GM18907 (cell line): ENCODE measurements at regions not wholly inside any gene's neighbourhood (a gene's known extent, or its start where the extent isn't known, plus 50 kb on each side); places are given as distances from the start of the nearest gene placed in this dataset.
"Not testable (repeated sequence)": the region's sequence is repeated elsewhere in the genome, so short reads cannot be mapped to it uniquely, and the experiment has no call there.

Experiments
- ATAC-seq: cut with Tn5 transposase; IDR thresholded peaks from one replicate; pipeline ENCODE4 v1.9.1; 2021; ENCODE audit warnings: mild to moderate bottlenecking, moderate library complexity; ENCODE audit not compliant: unreplicated experiment

DNA sequence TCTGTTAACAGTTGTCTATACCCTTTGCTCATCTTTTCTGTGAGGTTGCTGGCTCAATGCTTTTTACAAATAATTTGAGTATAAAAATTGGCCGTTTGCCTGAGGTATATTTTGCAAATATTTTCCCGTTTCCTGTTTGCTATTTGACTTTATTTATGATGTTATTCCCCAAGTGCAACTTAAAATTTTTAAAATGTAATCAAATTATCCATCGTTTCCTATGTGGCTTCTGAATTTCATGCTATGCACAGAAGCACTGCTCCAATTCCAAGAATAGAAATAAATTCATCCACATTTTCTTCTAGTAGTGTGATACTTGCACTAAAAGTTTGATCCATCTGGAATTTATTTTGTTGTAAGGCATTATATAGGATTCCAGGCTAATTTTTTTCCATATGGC lies 123.6 kb downstream of the ZNF608 start:
- ATAC-seq, result no peak

GRCh38 chr5:124621279-124621678 lies 125.2 kb downstream of the ZNF608 start:
- ATAC-seq, result no peak

GRCh38 chr5:124620743-124621142 lies 125.7 kb downstream of the ZNF608 start:
- no peak for ATAC-seq

GRCh38 chr5:124619121-124619520 lies 127.3 kb downstream of the ZNF608 start:
- no peak for ATAC-seq

DNA sequence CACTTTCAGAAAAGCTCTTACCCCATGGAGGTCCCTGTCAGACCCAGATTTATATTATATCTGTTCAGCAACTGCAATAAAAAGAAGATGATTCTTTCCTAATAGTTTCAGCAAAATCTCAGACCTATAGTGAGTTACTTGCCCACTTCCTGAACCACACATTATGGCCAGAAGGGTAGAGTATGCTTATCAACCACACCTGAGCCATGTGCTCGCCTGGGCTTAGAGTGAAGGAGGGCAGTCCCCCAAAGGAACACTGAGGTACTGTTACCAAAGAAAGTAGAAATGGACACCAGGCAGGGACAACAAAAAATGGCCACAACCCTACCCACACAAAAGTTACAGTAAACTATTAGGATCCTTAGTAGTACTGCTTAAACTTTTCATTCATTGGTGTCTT lies 128.7 kb downstream of the ZNF608 start:
- ATAC-seq, result no peak

DNA sequence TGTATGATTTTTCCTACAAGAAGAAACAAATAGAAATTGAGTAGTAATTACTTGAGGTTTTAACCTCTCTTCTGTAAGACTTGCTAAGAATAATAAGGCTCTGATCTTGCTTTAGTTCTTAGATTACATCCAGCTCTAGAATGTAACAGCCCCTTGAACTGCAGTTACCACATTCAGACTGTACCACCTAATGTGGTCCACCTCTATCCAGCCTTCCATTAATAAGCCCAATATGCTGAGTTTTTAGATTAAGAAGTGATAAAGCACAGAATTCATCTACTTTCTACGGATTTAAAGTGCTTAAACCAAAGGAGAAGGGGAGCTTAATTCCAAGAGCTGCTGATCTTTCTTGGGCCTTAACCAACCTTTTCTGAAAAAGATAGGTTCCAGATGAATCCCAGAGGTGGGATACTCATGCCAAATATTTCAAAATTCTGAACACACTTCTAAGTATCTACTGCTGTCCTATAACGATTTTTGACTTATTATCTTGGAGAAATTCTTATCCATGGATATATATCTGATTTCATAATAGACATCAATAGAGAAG lies 131.5 kb downstream of the ZNF608 start:
- ATAC-seq, result no peak

GRCh38 chr5:124614105-124614504 lies 132.3 kb downstream of the ZNF608 start:
- ATAC-seq, result no peak

- no peak for ATAC-seq
Observed at GRCh38 chr5:124613273-124613953, 133.0 kb downstream of the ZNF608 start.

DNA sequence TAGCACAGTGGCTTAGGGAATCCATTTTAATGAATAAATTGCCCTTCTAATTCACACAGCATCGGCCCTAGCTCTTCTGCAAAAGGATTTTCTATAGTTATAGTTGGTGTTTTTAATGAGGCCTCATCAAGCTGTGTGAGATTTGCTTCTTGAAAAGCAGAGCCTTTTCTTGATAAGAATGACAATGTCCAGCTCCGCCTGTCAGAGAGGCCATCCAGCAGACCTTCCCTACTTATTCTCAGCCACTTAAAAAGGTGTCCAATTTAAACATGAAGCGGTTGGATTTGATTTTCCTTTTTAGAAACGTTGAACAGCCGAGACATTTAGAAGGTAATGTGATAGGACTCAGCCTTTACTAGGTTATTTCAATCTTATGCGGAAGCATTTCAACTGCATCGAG lies 134.4 kb downstream of the ZNF608 start:
- ATAC-seq, result no peak

GRCh38 chr5:124611262-124611661 lies 135.2 kb downstream of the ZNF608 start:
- ATAC-seq, result not testable (repeated sequence)

DNA sequence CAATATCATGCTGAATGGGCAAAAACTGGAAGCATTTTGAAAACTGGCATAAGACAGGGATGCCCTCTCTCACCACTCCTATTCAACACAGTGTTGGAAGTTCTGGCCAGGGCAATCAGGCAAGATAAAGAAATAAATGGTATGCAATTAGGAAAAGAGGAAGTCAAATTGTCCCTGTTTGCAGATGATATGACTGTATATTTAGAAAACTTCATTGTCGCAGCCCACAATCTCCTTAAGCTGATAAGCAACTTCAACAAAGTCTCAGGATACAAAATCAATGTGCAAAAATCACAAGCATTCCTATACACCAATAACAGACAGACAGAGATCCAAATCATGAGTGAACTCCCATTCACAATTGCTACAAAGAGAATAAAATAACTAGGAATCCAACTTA lies 136.8 kb downstream of the ZNF608 start:
- not testable (repeated sequence) for ATAC-seq

DNA sequence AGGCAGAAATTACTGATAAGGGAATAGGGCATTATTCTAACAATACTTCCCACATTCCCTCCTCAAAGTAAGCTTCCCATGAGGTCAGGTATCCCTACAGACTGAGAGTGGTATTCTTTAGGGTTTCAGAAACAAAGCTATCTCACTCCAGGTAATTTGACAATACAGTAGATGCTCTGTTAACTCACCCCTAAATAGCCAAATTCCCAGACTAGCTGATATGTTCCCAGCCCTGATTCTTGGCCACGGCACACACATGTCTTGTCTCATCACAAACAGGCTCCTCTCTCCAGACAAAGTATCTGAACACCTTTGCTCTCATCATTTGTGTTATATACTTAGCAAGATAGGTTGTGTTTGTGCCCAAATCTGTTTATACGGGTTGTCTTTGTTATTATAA lies 139.9 kb downstream of the ZNF608 start:
- no peak for ATAC-seq

DNA sequence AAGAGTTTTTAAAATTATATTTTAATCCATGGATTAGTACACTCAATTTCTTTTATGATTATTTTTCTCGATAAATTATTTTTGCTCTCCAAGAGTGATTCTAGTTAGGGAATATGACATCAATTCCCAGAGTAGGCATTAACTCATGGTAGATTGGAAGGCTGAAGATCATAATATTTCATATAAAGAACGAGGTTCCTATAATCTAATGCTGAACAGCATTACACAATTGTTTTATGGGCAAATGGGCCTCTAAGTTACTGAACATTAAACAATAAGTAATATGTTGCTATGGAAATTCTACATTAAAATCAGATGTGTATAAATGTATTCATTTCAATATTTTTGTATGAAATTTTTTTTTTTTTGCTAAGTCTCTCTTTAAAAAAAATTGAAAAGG lies 140.3 kb downstream of the ZNF608 start:
- ATAC-seq, result no peak

- no peak for ATAC-seq
Observed at GRCh38 chr5:124605541-124605940, 140.9 kb downstream of the ZNF608 start.

DNA sequence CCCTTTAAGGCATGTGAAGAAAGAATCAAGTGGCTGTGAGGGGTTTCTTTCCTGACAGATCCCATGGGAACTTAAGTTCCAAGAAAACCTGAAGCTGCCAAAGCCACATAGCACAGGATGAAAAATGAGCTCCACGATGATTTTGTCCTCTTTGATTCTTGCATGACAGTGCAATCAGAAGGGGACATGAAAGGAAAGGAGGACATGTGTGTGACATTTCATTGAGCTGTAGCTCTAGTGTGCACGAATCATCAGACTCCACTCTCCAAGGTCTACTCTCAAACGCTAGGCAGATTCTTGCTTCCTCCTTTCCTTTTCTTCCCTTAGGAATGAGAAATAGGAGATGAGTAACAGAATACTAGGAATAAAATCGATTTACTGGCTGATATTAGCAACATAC lies 142.0 kb downstream of the ZNF608 start:
- ATAC-seq, result no peak

GRCh38 chr5:124602925-124603650 lies 143.4 kb downstream of the ZNF608 start:
- ATAC-seq, result no peak

GRCh38 chr5:124599028-124599973 lies 147.1 kb downstream of the ZNF608 start:
- ATAC-seq, result peak; percentile 81

DNA sequence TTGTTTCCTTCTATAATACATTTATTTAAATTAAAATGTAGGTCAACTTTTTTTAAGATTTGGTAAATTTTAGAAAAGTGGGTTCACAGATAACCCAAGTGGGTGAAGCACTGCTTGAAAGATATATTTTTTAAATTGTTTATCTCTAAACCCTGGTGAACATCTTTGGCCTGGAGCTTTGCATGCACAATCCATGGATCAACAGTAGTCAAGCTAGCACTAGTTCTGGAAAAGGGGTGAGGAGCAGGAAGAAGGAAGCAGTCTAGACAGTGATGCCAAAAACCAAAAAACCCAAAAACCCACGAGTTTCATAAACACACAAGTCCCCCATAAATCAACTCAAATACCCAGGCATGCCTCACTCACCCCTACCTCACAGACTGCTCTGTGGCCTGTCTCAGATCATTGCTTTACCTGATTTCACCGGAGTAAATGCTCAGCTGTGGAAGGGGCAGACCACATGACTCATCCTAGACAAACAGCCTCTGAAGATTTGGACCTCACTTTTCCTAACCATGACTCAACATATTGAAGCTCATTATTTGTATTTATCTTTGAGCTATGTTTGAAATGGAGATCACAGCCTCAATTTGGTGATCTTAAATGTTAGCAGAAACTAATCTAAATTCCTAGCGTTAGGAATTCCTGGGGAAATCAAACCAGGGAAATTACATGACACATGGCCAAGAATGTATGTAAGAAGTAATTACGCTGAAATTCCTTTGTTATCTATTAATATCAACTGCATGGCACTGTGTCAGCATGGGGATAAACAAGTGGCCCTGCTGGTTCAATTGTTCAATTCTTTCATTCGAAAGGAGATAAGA lies 149.6 kb downstream of the ZNF608 start:
- no peak for ATAC-seq

GRCh38 chr5:124593952-124594351 lies 152.5 kb downstream of the ZNF608 start:
- ATAC-seq, result no peak

GRCh38 chr5:124592891-124593290 lies 153.5 kb downstream of the ZNF608 start:
- no peak for ATAC-seq
